DND-41 (cell line): ENCODE measurements at regions not wholly inside any gene's neighbourhood (a gene's known extent, or its start where the extent isn't known, plus 50 kb on each side); places are given as distances from the start of the nearest gene placed in this dataset.

ENCODE experiments used
- ATAC-seq: fragments of 200-7000 bp; cut with Tn5 transposase; 3 replicates; pipeline ENCODE4 v1.9.1; 2021; ENCODE audit warnings: low read depth; ENCODE audit not compliant: insufficient read depth
- DNase-seq: peaks from one replicate; pipeline ENCODE4 v3.0.0-alpha.2; 2020
- H2AFZ ChIP-seq: 2 replicates; pipeline ENCODE4 v1.6.0; 2012; ENCODE audit warnings: low read depth, low read length
- H3K27ac ChIP-seq: 2 replicates; pipeline ENCODE4 v1.5.1; 2012; ENCODE audit warnings: low read length, inconsistent platforms
- H3K27me3 ChIP-seq: fragments of 200-600 bp; sonication (generic); 2 replicates; pipeline ENCODE4 v1.6.0; 2012; ENCODE audit warnings: low read length, mild to moderate bottlenecking, inconsistent platforms; ENCODE audit not compliant: insufficient read depth, poor library complexity
- H3K36me3 ChIP-seq: 2 replicates; pipeline ENCODE4 v1.5.1; 2012; ENCODE audit warnings: low read length, inconsistent platforms; ENCODE audit not compliant: insufficient read depth
- H3K4me1 ChIP-seq: 2 replicates; pipeline ENCODE4 v1.5.1; 2012; ENCODE audit warnings: mild to moderate bottlenecking, low read length; ENCODE audit not compliant: insufficient read depth
- H3K4me2 ChIP-seq: 2 replicates; pipeline ENCODE4 v1.6.0; 2012; ENCODE audit warnings: mild to moderate bottlenecking, moderate library complexity, low read length, inconsistent platforms; ENCODE audit not compliant: insufficient read depth
- H3K4me3 ChIP-seq, 2 experiments: fragments of 200-600 bp in 1 of 2; shearing (Covaris generic) in 1 of 2; 2 replicates each; pipeline ENCODE4 v1.5.1; 2012 to 2016; ENCODE audit warnings: inconsistent platforms in 2 of 2, low read length in 2 of 2, mild to moderate bottlenecking in 2 of 2, low read depth in 1 of 2, moderate library complexity in 1 of 2
- H3K79me2 ChIP-seq: 2 replicates; pipeline ENCODE4 v1.6.0; 2012; ENCODE audit warnings: low read length, inconsistent platforms; ENCODE audit not compliant: insufficient read depth
- H3K9ac ChIP-seq: 2 replicates; pipeline ENCODE4 v1.6.0; 2012; ENCODE audit warnings: low read depth, mild to moderate bottlenecking, inconsistent platforms, low read length, moderate library complexity
- H3K9me3 ChIP-seq: 2 replicates; pipeline ENCODE4 v1.5.1; 2012; ENCODE audit warnings: low read length, moderate library complexity, mild to moderate bottlenecking, inconsistent platforms; ENCODE audit not compliant: insufficient read depth, severe bottlenecking
- H4K20me1 ChIP-seq: 2 replicates; pipeline ENCODE4 v1.6.0; 2012; ENCODE audit warnings: low read length; ENCODE audit not compliant: insufficient read depth
- EZH2 ChIP-seq: IDR thresholded peaks from 3 replicates; pipeline ENCODE4 v1.6.1; 2012; ENCODE audit warnings: borderline replicate concordance, low read depth, mild to moderate bottlenecking, moderate library complexity, low read length, inconsistent platforms; ENCODE audit not compliant: severe bottlenecking
- TF ChIP-seq, protein P1 (sequence below): IDR thresholded peaks from 2 replicates; pipeline ENCODE4 v1.5.1; 2012; ENCODE audit warnings: borderline replicate concordance, low read length, moderate library complexity, mild to moderate bottlenecking; ENCODE audit not compliant: poor library complexity, severe bottlenecking; ENCODE audit errors: extremely low read depth

DNA sequence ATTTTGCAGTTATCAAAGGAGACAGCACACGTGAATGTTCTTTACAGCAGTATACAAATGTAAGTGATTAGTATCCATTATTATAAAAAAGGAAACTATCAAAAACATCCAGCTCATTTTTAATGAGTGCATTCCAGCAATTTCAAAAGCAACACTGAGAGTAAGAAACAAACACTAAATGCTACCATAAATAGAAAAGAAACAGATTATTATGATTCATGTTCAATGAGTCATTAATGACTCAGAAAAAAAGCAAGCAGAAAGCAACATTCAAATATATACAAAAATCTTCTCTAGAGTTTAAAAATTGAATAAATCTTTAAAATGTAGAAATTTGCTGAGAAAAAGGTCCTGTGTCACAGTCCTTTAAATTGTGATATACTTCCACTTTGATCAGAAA lies 346.5 kb upstream of the FMR1 start:
- H3K36me3 ChIP-seq = no peaks in the 10 kb centered on the region
- DNase-seq (no peak), ATAC-seq (no peak)
- no peaks in the 10 kb centered on the region for H3K27me3 ChIP-seq
- H4K20me1 ChIP-seq = no peaks in the 10 kb centered on the region
- TF ChIP-seq, protein P1, sequence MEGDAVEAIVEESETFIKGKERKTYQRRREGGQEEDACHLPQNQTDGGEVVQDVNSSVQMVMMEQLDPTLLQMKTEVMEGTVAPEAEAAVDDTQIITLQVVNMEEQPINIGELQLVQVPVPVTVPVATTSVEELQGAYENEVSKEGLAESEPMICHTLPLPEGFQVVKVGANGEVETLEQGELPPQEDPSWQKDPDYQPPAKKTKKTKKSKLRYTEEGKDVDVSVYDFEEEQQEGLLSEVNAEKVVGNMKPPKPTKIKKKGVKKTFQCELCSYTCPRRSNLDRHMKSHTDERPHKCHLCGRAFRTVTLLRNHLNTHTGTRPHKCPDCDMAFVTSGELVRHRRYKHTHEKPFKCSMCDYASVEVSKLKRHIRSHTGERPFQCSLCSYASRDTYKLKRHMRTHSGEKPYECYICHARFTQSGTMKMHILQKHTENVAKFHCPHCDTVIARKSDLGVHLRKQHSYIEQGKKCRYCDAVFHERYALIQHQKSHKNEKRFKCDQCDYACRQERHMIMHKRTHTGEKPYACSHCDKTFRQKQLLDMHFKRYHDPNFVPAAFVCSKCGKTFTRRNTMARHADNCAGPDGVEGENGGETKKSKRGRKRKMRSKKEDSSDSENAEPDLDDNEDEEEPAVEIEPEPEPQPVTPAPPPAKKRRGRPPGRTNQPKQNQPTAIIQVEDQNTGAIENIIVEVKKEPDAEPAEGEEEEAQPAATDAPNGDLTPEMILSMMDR = no peak
- TF ChIP-seq EZH2 = no peak
- H3K9ac ChIP-seq = no peak overlapping the region
- H3K4me2 ChIP-seq = no peak overlapping the region
- no peaks in the 10 kb centered on the region for H3K9me3 ChIP-seq
- no peak overlapping the region for H3K4me3 ChIP-seq
- H3K27ac ChIP-seq = no peak overlapping the region
- no peak overlapping the region for H2AFZ ChIP-seq
- no peaks in the 10 kb centered on the region for H3K79me2 ChIP-seq
- peaks cover 9% of the 10 kb centered on the region for H3K4me1 ChIP-seq

DNA sequence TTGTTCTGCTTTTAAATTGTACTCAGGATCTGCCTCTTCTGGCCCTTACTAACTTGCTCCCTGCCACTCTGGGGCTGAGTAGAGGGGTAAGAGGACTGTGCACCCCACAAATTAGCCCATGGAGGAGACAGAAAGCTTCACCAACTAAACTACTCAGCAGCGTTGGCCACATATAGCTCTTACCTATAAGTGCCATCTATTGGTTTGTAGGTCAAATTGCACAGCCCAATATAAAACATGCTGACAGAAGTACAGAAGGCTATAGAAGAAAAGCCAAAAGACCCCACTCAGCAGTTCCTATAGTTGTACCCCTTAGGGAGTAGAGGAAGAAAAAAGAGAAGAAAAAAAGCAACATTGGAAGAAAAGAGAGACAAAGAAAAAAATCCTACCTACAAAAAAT lies 341.2 kb upstream of the FMR1 start:
- Histone ChIP-seq H3K4me1 (0 out of 2 replicates have a peak, but pooled peaks cover 5% of the 10 kb centered on the region), H3K9ac (no peak overlapping the region), H3K79me2 (no peaks in the 10 kb centered on the region), H2AFZ (no peak overlapping the region; the same call in 1 of the 2 replicates), H3K9me3 (no peaks in the 10 kb centered on the region), H3K4me2 (no peak overlapping the region), H4K20me1 (no peaks in the 10 kb centered on the region), H3K4me3 (no peak overlapping the region), H3K36me3 (no peaks in the 10 kb centered on the region), H3K27me3 (no peaks in the 10 kb centered on the region), H3K27ac (no peak overlapping the region)
- TF ChIP-seq EZH2 = no peak
- TF ChIP-seq, protein P1 = peak; percentile 33
- 0 out of 3 replicates have a peak, but pooled peaks have one; percentile 17 for ATAC-seq
- no peak for DNase-seq

DNA sequence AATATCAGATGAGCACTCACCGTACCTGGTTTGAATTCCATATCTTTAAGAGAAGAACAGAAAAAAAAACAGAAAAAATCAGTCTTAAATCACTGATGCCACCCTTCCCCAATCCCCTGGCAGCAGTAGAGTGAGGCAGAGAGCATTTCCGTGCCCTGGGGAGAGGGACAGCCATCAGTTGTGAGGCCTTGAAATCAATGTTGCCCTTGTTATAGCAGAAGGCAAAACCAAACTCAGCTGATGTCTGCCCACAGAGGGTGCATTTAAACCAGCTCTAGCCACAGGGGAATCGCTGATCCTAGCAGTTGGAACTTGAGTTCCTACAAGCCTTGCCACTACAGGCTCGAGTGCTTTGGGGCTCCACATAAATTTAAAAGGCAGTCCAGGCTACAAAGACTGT lies 338.5 kb upstream of the FMR1 start:
- no peak overlapping the region for H3K4me2 ChIP-seq
- H3K27me3 ChIP-seq = no peaks in the 10 kb centered on the region
- H3K4me3 ChIP-seq = no peak overlapping the region
- no peaks in the 10 kb centered on the region for H3K9me3 ChIP-seq
- H3K79me2 ChIP-seq = no peaks in the 10 kb centered on the region
- no peak overlapping the region for H3K27ac ChIP-seq
- H3K9ac ChIP-seq = no peak overlapping the region
- H2AFZ ChIP-seq = no peak overlapping the region
- no peaks in the 10 kb centered on the region for H4K20me1 ChIP-seq
- TF ChIP-seq, protein P1 = no peak
- no peak for TF ChIP-seq EZH2
- no peaks in the 10 kb centered on the region for H3K36me3 ChIP-seq
- no peak for DNase-seq
- 0 out of 2 replicates have a peak, but pooled peaks cover 5% of the 10 kb centered on the region for H3K4me1 ChIP-seq
- no peak for ATAC-seq
